ENCODE measurements at regions not wholly inside any gene's neighbourhood (a gene's known extent, or its start where the extent isn't known, plus 50 kb on each side); places are given as distances from the start of the nearest gene placed in this dataset.
A peak's percentile ranks its signal among the peaks of the same experiment; 100 is the strongest.

DNA sequence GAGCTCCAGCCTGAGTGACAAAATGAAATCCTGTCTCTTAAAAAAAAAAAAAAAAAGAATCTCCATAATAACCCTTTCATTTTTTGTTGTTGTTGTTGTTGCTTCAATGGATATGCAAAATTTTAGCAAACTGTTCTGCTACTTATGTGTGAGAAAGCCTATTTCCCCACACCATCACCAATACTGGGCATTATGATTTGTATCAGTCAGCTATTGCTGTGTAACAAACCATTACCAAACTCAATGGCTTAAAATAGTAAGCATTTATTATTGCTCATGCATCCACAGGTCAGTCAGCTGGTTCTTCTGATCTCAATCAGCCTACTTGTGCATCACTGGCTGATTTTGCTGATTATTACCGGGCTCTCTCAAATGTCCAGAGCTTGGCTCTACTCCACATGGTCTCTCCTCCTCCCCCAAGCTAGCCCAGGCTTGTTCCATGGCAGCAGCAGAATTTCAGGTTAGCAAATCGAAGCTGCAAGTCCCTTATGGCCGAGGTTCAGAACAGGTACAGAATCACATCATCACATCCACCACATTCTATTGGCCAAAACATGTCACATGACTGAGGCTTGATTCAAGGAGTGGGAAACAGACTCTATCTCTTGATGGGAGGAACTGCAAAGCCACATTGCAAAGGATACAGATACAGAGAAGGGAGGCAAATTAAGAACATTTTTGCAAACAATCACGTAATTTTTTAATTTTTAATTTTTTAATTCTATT, 135.1 kb downstream of the MN1 start:
- Histone ChIP-seq H3K36me3 (replicated peaks; ENCODE audit: control insufficient read depth, insufficient read depth, low read length) (no peaks in the 10 kb centered on the region), H3K27me3 (ENCODE audit: control insufficient read depth, insufficient read depth, low read length) (no peaks in the 10 kb centered on the region), H3K4me3 (ENCODE audit: insufficient read depth, low read depth, low read length) (no peak overlapping the region)
- DNase-seq, result peak; percentile 4

DNA sequence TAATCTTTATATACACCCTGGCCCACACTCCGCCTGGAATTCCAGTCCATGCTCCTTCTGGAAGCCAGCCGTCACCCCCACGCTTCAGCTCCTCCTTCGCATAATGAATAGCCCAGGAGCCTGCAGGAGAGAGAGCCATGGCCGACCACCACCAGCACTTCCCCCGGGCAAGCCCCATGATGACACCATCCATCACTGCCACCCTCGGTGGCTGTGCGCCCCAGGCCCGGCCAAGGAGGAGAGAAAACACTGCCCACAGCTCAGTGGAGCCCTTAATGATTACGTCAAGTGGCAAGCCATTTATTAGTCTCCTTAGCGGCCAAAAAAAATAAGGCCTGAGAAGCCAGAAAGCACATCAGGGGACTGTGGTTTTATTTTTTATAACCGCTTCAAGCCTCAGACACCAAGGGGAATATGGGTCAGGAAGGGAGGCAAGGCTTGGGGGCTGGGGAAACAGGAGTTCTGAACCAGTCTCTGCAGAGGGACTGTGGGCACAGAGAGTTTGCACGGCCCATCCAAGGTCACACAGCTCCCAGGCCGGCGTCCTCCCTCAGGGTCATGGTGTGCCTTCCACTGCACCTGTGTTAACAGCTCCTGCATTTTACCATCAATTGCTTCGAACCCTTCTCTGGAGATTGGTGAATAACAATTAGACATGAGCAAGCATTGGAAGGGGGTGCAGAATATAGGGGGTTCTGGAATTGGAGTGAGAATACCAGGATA, 134.3 kb downstream of the MN1 start:
- peak; percentile 53 for DNase-seq
- Histone ChIP-seq H3K27me3 (ENCODE audit: control insufficient read depth, insufficient read depth, low read length) (no peaks in the 10 kb centered on the region), H3K4me3 (ENCODE audit: insufficient read depth, low read depth, low read length) (no peak overlapping the region), H3K36me3 (replicated peaks; ENCODE audit: control insufficient read depth, insufficient read depth, low read length) (no peaks in the 10 kb centered on the region)

DNA sequence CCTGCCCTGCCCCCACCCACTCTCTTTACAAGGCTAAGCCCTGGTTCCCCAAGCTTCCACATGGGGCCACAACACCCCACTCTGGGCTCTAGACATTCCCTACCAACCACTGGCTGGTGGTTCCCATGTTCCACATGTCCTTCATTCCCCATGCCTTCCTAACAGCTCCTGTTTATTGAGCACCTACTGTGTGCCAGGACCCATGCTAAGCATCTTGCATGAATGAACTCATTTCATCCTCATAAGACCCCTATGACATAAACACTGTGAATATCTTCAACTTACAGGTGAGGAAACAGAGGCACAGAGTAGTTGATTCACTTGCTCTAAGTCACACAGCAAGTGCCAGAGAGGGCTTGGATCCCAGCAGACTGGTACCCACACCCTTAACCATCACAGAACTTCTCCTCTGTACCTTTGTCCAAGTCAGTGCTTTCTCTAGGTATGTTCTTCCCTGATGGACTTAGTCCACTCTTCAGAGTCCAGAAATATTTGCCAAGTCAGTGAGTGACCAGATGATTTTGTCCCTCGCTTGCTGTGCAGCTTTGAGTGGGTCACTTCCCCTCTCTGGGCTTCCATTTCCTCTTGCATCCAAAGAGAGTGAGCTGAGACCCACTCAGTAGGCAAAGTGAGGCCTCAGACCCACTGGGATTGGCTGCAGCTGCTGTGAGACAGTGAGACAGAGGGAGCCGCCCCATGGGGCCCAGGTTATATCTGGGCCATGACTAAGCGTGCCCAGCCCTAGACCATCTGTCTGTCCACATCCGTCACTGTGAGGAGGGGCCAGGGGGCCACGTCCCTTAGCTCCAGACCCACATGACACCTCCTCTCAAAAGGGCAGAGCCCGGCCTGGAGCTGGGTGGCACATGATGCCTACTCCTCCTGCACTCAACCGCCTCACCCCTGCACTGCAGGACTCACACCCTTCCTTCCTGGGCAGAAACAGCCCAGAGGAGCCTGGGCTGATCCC, 132.4 kb downstream of the MN1 start:
- Histone ChIP-seq H3K36me3 (replicated peaks; ENCODE audit: control insufficient read depth, insufficient read depth, low read length) (no peaks in the 10 kb centered on the region), H3K4me3 (ENCODE audit: insufficient read depth, low read depth, low read length) (no peak overlapping the region), H3K27me3 (ENCODE audit: control insufficient read depth, insufficient read depth, low read length) (no peaks in the 10 kb centered on the region)
- DNase-seq, result no peak

DNA sequence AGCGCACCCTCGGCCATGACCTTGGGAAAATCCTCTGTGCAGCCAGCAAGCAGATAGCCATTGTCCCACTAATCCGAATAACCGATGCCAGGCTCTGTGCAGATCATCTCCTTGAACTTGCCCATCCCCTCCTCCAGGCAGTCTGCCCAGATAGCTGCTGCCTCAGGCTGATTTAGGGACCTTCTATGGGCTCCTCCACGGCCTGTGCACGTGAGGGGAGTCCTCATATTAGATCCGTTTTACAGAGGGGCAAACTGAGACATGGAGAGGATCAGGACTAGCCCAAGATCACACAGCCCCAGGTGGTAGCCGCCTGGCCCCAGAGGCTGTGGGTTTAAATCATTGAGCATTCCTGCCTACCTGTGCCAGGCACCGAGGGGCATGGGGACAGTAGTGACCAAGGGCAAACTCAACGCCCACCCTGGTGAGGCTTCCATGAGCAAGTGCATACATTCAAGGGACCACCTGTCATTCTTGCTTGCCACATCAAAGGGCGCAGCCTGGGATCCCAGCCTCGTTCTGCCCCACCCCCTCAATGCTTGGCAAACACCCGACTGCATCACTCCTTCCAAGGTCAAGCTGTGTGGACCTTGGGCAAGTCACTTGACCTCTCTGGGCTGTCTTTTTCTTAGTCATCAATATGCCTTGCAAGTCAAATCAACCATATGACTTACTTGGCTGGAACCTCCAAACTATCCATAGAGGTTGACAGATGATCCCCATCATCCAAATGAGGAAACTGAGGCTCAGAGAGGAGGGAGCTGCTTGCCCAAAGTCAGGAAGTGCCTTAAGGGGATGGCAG, 131.6 kb downstream of the MN1 start:
- H3K27me3 ChIP-seq (ENCODE audit: control insufficient read depth, insufficient read depth, low read length), result no peaks in the 10 kb centered on the region
- H3K36me3 ChIP-seq (replicated peaks; ENCODE audit: control insufficient read depth, insufficient read depth, low read length), result 0 out of 2 replicates have a peak, but pooled peaks cover 2% of the 10 kb centered on the region
- H3K4me3 ChIP-seq (ENCODE audit: insufficient read depth, low read depth, low read length), result no peak overlapping the region
- DNase-seq, result peak; percentile 64

DNA sequence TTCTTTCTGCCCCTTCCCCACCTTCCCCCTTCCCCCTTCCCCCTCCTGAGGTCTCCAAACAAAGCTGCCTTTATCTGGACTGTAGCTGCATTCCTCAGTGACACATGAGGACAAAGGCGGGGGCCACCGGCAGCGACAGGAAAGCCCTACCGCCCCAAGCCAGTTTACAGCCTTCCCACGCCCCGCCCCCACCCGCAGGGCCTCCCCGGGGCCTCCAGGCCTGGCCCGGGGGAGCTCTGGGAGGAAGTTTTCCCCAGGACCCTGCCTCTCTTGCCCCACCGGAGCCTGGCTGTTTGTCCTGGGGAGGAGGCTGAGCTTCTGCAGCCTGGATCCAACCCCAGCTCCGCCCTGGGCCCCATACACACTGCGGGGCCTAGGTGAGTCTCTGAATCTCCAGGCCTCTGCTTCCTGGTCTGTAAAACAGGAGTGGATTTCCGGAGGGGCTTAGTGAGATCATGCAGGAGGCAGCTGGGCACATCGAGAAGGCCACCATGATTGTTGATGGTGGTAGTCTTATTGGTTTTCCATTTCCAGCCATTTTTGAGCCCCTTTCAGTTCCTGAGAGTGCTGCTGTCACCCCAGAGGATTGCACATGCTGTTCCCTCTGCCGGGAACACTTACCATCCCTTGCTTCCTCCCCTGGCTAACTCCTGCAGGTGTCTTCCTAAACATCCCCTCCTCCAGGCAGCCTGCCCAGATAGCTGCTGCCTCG, 130.7 kb downstream of the MN1 start:
- H3K4me3 ChIP-seq (ENCODE audit: insufficient read depth, low read depth, low read length), result no peak overlapping the region
- peak; percentile 91 for DNase-seq

DNA sequence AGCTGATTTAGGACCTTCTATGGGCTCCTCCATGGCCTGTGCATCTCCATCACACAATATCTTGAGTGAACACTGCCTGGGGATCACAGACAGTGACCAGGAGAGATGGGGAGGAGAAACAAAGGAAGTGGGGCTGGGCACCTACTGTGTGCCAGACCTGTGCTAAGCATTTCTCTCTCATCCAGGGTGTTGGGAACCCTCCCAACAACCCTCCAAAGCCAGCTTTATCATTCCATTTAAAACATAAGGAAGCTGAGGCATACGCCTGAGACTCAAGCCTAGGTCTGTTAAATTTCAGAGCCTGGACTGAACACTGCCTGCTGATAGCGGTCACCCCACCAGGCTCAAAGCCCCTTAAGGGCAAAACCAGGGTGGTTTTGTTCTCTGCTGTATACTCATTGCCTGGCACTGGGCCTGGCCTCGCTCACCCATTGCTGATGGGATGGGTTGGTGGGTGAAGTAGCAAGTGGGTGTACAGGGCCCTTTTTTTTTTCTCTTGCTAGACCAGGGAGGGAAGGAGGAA, 130.1 kb downstream of the MN1 start:
- Histone ChIP-seq H3K27me3 (ENCODE audit: control insufficient read depth, insufficient read depth, low read length) (no peaks in the 10 kb centered on the region), H3K4me3 (ENCODE audit: insufficient read depth, low read depth, low read length) (no peak overlapping the region), H3K36me3 (replicated peaks; ENCODE audit: control insufficient read depth, insufficient read depth, low read length) (peaks cover 8% of the 10 kb centered on the region)
- DNase-seq, result peak; percentile 37

More for the DNA sequence above, 130.7 kb downstream of the MN1 start:
- H3K27me3 ChIP-seq (ENCODE audit: control insufficient read depth, insufficient read depth, low read length), result no peaks in the 10 kb centered on the region
- peaks cover 7% of the 10 kb centered on the region for H3K36me3 ChIP-seq (replicated peaks; ENCODE audit: control insufficient read depth, insufficient read depth, low read length)

DNA sequence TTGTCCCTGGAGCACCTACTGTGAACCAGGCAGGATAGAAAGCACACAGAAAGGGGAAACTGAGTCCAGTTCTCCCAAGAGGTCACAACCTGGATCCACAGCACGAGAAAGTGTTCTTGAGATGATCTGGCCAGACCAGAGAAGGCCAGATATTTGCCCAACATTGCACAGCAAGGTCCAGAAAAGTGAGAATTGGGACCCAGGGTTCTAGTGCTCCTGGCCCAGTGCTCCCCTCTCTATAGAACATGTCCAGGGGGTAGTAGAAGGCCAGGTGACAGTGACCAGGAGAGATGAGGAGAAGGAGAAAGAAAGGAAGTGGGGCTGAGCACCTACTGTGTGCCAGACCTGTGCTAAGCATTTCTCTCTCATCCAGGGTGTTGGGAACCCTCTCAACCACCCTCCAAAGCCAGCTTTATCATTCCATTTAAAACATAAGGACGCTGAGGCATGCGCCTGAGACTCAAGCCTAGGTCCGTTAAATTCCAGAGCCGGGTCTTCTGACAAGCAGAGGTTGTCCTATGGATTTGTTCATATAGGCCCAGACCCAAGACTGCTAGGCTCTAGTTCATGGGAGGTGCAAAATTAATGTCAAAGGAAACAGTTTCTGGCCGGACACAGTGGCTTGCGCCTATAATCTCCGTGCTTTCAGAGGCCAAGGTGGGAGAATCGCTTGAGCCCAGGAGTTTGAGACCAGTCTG, 128.7 kb downstream of the MN1 start:
- no peak for DNase-seq
- peaks cover 10% of the 10 kb centered on the region for H3K36me3 ChIP-seq (replicated peaks; ENCODE audit: control insufficient read depth, insufficient read depth, low read length)
- no peak overlapping the region for H3K4me3 ChIP-seq (ENCODE audit: insufficient read depth, low read depth, low read length)
- H3K27me3 ChIP-seq (ENCODE audit: control insufficient read depth, insufficient read depth, low read length), result no peaks in the 10 kb centered on the region

DNA sequence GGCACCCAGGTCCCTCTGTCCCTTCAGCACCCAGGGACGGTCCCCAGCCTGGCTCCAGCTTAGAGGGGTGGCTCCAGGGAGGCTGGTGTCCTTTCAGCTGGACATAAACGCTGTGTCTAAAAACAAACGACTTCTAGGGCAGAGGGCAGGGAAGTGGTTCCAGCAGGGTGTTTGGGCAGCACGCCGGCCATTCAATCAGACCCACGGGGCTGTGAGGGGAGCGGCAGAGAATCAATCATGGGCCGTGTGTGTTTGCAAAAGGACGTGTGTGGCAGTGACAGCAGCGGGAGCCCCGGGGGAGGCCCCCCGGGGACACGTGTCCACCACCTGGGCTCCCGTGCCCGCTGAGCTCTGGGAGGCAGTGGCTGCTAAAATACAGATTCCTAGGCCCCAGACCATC, 127.7 kb downstream of the MN1 start:
- peaks cover 10% of the 10 kb centered on the region for H3K36me3 ChIP-seq (replicated peaks; ENCODE audit: control insufficient read depth, insufficient read depth, low read length)
- DNase-seq, result no peak
- no peak overlapping the region for H3K4me3 ChIP-seq (ENCODE audit: insufficient read depth, low read depth, low read length)
- no peaks in the 10 kb centered on the region for H3K27me3 ChIP-seq (ENCODE audit: control insufficient read depth, insufficient read depth, low read length)

DNA sequence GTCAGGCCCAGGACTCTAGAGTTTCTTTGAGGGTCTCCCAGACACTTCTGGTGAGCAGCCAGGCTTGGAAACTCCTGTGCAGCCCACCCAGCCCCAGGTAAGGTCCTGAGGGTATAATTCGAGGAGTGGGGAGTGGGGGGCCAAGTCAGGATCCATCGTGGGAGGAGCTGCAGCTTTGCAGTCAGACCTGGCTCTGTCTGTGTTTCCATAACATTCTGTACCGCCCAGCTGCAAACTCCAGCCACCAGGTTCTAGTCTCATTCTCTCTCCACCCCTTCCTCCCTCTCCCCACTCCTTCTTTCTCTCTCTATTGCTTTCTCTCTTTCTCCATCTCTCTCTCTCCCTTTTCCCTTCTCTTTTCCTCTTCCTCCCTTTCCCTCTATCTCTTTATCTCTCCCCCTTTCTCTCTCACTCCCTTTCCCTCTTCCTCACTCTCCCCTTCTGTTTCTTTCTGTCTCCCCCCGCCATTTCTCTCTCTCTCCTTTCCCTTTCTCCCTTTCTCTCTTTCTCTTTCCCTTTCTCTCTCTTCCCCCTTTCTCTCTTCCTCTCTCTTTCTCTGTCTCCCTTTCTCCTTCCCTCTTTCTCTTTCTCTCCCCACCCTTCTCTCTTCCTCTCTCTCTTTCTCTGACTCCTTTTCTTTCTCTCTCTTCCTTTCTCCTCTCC, 127.2 kb downstream of the MN1 start:
- Histone ChIP-seq H3K27me3 (ENCODE audit: control insufficient read depth, insufficient read depth, low read length) (no peaks in the 10 kb centered on the region), H3K4me3 (ENCODE audit: insufficient read depth, low read depth, low read length) (no peak overlapping the region), H3K36me3 (replicated peaks; ENCODE audit: control insufficient read depth, insufficient read depth, low read length) (peaks cover 10% of the 10 kb centered on the region)
- no peak for DNase-seq

DNA sequence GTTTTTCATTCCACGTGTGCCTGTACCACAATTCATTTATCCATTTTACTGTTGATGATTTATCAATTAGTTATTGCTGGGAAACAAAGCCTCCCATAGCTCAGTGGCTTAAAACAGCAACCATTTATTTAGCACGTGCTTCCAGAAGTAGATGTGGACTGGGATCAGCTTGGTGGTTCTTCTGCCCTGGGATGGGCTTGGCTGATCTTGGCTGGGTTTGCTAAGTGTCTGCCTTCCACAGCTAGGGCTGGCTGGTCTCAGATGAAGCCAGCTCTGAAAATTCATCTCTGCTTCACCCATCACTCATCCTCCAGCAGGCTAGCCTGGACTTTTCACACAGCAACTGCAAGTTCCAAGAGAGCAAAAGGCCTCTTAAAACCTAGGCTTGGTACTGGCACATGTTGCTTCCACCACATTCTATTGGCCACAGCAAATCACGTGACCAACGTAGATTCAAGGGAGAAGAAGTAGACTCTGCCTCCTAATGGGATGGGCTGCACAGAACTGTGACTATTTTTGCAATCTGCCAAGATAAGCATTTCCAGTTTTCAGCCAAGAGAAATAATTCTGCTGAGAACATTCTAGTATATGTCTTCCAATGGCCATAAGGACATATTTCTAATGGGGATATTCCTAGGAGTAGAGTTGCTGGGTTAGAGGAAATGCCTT, 124.9 kb downstream of the MN1 start:
- Histone ChIP-seq H3K27me3 (ENCODE audit: control insufficient read depth, insufficient read depth, low read length) (no peaks in the 10 kb centered on the region), H3K4me3 (ENCODE audit: insufficient read depth, low read depth, low read length) (no peak overlapping the region), H3K36me3 (replicated peaks; ENCODE audit: control insufficient read depth, insufficient read depth, low read length) (peaks cover 10% of the 10 kb centered on the region)
- no peak for DNase-seq

DNA sequence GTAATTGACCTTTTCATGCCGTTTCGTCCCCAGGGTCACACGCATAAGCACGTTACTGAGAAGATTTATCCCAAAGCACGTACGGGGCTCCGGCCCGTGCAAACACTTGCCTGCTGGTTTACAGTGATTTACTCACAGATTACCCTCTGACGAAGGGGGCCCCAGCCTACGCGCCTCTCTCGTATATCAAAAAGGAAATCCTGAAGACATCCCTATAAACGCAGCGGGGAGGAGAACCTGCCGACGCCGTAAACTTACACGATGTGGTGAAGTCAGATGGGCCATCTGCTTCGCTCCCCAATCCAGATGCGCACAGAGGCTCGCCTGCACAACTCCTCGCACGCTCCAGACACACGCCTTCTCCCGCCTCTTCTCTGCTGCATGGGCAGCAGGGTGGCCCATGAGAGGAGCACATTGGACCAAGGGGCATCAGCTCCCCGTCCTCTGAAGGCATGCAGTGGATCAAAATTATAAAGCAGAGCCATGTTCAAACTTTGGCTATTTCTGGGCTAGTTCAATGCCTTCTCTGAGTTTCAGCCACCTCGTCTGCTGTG, 123.6 kb downstream of the MN1 start:
- H3K27me3 ChIP-seq (ENCODE audit: control insufficient read depth, insufficient read depth, low read length), result no peaks in the 10 kb centered on the region

DNA sequence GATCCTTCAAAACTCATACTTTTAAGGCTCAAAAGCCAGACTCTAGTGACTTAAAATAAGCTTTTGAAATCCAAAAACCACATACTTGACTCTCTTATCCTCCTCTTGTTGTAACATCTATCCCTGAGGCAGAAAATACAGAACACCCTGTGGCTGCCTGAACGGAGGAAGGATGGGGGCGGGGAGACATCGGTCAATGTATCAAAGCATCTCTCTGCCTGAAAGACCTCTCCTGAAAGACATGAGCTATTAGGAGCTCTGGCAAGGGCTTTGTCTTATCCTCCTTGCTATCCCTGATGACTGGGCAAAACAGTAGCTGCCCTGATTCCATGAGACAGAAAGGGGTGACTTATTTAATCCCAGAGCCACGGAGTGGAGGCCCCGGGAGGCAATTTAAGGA, 122.4 kb downstream of the MN1 start:
- no peaks in the 10 kb centered on the region for H3K27me3 ChIP-seq (ENCODE audit: control insufficient read depth, insufficient read depth, low read length)
- H3K4me3 ChIP-seq (ENCODE audit: insufficient read depth, low read depth, low read length), result no peak overlapping the region
- DNase-seq, result no peak
- peaks cover 10% of the 10 kb centered on the region for H3K36me3 ChIP-seq (replicated peaks; ENCODE audit: control insufficient read depth, insufficient read depth, low read length)

More for the DNA sequence above, 123.6 kb downstream of the MN1 start:
- Histone ChIP-seq H3K36me3 (replicated peaks; ENCODE audit: control insufficient read depth, insufficient read depth, low read length) (peaks cover 10% of the 10 kb centered on the region), H3K4me3 (ENCODE audit: insufficient read depth, low read depth, low read length) (no peak overlapping the region)
- DNase-seq, result peak; percentile 8

Measured in H7 (cell line).